Cerebellar cortex (tissue), 1 donor: ENCODE measurements at regions not wholly inside any gene's neighbourhood (a gene's known extent, or its start where the extent isn't known, plus 50 kb on each side); places are given as distances from the start of the nearest gene placed in this dataset.
A peak's percentile ranks its signal among the peaks of the same experiment; 100 is the strongest.
"Not testable (repeated sequence)": the region's sequence is repeated elsewhere in the genome, so short reads cannot be mapped to it uniquely, and the experiment has no call there.

Experiments
- DNase-seq: peaks from one replicate; pipeline ENCODE4 v3.0.0-alpha.2; 2015; ENCODE audit warnings: low spot score

DNA sequence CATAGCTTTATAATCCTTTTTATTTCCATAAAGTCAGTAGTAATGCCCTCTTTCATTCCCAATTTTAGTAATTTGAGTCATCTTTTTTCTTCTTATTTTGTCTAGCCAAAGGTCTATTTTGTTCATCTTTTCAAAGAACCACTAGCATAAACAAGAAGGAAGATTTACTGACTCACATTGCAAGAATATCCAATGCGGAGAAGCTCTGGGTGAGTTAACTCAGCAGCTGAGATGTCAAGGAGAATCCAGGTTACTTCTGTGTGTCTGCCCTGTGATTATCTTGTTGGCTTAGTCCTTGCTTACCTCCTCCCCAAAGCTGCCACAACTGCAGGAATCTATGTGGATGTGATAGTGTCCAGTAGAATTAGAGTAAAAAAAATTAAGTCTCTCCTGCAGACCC lies 311.4 kb upstream of the NCKAP5 start:
- DNase-seq, result no peak

DNA sequence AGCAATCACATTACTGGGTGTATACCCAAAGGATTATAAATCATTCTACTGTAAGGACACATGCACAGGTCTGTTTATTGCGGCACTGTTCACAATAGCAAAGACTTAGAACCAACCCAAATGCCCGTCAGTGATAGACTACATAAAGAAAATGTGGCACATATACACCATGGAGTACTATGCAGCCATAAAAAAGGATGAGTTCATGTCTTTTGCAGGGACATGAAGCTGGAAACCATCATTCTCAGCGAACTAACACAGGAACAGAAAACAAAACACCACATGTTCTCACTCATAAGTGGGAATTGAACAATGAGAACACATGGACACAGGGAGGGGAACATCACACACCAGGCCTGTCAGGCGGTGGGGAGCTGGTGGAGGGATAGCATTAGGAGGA lies 313.9 kb upstream of the NCKAP5 start:
- not testable (repeated sequence) for DNase-seq

DNA sequence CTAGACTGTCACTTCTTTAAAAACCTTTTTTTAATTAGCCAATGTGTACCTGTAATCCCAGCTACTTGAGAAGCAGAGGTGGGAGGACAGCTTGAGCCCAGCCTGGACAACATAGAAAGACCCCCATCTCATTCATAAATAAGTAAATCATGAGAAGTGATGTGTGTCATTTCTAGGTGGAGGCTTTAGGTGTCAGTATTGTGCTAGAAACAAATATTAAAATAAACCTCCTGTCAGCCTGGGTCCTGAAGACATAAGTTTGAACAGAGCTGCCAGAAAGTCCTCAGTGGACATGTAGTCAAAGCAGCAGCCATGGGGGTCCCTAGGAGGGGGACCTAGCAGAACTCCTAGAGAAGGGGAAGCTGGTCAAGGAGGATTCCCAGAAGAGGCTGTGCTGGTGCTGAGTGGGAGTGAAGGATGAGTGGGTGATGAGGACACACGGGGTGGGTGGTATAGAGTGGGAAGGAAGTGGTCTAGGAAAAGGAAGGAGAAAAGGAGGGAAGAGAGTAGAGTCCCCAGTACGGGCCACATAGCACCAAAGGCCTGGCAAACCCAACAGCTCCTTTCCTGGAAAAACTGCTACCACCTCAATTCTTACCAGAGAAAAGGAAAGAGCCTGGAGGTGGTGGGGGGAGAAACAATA lies 316.6 kb upstream of the NCKAP5 start:
- DNase-seq, result peak; percentile 26

DNA sequence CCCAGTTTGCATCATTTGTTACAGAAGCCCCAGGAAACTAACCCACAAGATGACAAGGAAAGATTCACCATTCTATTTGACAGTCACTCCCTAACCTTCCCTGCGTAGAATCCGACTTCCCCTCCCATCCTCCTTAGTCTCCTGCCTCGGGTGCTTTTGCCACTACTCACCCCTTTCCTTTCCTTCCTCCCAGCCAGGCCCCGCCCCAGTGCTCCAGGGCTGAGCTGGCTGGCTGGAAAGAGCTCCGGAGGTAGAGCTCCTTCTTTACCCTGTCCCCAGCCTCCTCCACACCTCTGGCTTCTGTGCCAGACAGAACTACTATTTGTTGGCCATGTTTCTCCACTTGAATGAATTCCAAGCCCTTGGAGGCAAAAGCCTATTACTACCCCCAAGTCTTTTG lies 317.6 kb upstream of the NCKAP5 start:
- DNase-seq, result no peak

DNA sequence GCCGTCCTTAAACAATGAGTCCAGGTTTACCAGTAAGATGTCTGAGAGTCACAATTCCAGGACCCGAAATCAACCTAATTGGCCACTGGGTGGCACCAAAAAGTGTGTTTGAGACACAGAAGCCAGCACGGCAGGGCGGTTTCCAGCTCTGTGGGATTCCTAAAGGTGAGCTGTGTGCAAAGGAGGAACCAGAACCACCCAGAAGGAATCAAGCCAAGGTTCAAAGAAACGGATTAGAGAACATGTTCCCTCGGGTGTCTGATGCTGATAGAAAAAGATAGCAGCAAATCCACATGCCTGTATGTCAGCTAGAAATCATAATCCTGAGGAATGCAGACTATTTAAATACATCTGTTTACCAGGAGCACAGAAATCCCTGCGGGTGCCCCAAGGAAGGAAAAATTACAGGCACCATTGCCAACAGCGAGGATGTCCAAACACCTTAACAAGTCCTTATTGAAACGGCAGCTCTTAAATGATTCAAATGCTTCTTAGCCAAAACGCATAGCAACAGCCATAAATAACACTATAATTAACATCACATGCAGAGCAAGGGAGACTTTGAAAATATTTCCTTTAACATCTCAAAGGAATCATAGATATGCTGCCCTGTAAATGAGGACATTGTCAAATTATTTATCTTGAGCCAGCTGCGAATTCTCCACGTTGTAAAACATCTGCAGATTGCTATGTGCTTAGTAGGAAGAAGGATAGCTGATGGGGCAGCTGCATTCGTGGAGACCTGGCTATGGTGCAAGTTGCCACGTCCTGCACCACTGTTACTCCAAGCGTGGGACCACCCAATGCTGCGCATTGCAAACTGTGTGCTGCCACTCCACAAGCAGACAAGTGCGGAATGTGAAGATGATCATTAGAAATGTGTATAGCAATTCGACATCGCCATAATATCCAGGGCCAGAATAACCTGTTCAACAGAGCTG lies 318.7 kb upstream of the NCKAP5 start:
- DNase-seq, result peak; percentile 96

DNA sequence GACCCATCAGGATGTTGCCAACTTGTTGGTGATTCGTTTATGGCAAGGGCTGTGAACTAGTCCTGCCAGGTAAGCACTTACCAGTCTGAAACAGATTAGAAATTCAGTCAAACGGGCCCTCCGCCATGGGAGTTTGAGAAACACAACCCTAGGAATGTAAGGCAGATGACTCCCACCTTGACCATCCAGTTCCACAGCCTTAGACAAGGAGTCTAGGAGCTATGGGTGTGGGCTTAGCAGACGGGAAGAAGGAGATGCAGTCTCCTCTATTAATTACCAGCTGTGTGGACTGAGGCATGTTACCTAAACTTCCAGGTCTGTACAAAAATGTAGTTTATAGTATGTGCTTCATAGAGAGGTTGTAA lies 319.4 kb upstream of the NCKAP5 start:
- DNase-seq, result peak; percentile 6

- DNase-seq, result no peak
Measured at GRCh38 chr2:133888107-133888506, 319.8 kb upstream of the NCKAP5 start.

DNA sequence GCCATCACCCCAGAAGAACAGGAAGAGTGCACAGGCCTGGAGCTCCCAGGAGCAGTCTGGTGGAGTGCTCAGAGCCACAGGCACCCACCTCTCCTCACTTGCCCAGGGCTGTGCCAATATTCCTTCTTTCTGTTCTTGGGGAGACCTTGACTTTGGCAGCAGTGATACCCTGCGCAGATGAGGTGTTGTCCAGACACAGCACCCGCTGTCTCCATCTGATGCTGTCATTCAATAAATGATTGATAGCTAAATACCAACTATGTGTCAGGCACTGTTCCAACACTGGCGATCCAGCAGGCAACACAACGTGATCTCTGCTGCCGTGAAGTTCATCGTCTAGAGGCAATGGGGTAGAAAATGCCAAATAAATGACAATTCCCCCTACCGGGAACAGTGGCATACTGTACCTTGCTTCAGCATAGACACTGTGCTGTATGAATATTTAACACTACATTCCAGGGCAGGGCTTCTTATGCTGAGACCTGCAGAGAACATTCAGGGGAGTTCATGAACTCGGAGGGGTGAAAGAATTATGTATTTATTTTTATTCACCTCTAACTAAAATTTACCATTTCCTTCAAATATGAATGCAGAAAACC lies 320.5 kb upstream of the NCKAP5 start:
- DNase-seq, result no peak

GRCh38 chr2:133892352-133892913 lies 324.2 kb upstream of the NCKAP5 start:
- no peak for DNase-seq

DNA sequence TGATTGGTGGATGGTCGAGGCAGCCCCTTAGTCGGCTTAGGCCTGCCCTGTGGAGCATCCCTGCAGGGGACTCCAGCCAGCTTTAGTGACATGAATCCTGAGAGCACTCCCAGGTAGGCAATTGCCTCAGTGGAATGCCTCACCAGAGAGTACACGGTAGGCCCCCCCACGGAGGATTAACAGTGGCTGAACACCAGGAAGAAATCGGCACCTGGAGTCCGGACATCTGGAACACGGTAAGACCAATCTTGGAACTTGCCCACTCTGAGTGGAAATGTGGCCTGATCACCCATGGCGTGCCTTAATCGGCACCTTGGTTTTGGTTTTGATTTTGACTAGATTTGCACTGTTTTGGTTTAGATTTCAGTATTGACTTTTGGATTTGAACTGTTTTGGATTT lies 326.2 kb upstream of the NCKAP5 start:
- DNase-seq, result no peak

DNA sequence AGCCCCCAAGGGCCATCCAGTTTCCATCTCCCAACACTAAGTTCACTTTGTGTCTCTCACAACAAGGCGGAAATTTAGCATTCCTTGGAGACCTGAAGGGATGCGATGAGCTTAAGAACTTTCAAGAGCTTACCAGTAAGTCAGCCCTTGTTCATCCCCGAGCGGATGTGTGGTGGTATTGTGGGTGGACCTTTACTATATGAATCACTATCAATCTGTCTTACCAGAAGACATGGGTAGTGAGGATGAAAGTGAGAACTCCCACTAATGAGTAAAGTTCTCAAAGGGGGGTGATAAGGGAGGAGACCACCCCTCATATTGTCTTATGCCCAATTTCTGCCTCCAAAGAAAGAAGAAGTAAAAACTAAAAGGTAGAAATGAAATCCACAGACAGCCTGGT lies 329.6 kb upstream of the NCKAP5 start:
- not testable (repeated sequence) for DNase-seq

GRCh38 chr2:133900909-133901308 lies 332.6 kb upstream of the NCKAP5 start:
- no peak for DNase-seq

DNA sequence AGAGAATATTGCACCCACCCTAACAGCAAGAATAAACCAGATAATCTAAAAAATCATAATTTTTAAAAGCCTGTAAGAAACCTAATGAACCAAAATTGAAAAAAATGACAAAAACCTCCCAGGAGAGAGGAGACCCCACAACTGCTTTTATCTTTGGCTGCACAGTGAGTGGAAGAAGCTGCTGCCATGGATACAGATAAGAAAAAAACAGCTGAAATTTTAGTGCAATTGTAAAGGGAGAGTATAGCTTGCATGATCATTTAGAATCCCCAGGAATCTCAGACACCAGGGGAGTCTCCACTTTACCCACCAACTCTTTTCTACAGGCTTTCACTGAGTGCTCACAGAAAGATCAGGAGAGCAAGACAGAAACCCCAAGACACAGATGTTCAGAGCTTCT lies 338.1 kb upstream of the NCKAP5 start:
- no peak for DNase-seq

- DNase-seq, result no peak
Measured at GRCh38 chr2:133906926-133907325, 338.7 kb upstream of the NCKAP5 start.

- no peak for DNase-seq
Measured at GRCh38 chr2:133908171-133908570, 339.9 kb upstream of the NCKAP5 start.

- no peak for DNase-seq
Measured at GRCh38 chr2:133918141-133918540, 335.7 kb upstream of the MGAT5 start.

DNA sequence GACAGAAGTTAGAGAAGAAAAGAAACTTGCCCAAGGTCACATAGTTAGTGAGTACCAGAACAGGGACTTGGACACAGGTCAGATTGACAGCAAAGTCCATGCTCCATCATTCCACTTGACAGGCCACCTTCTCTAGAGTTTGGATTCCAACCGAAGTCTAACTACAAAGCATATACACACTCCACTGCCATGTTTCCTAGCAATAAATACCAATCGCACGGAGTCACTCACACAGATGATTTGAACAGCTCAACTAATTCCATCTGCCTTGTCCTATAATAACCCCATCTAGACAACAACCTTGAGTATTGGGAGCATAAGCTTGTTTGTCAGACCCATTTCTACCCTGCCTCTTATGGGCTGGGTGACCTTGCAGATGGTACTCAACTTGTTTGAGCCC lies 334.6 kb upstream of the MGAT5 start:
- no peak for DNase-seq

- no peak for DNase-seq
Measured at GRCh38 chr2:133927894-133928293, 326.0 kb upstream of the MGAT5 start.

DNA sequence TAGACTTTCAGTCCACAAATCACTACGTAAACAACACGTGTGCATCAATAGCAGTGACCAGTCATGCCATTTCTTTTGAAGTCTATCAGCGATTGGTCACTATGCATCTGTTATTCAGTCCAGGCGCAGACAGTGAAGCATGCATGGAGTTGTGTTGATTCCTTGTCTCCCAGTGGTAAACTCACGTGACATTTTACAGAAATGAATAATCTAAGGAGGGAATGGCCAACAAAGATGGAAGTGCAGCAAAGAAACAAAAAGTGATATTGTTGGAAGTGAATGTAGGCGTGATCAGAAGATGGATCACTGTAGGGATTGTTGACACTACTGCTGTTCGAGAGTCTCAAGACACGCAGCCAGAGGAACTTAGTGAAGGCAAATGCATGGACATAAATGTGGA lies 317.8 kb upstream of the MGAT5 start:
- DNase-seq, result no peak

DNA sequence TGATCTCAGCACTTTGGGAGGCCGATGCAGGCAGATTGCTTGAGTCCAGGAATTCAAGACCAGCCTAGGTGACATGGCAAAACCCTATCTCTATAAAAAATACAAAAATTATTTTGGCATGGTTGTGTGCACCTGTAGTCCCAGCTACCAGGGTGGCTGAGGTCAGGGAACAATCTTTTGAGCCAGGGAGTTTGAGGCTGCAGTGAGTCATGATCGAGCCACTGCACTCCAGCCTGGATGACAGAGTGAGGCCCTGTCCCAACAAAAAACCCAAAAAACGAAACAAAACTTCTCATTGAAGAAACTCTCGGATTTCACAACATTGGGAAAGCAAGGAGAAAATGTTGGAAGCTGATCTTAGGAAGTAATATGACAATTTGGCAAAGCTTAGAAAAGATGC lies 317.3 kb upstream of the MGAT5 start:
- DNase-seq, result no peak

DNA sequence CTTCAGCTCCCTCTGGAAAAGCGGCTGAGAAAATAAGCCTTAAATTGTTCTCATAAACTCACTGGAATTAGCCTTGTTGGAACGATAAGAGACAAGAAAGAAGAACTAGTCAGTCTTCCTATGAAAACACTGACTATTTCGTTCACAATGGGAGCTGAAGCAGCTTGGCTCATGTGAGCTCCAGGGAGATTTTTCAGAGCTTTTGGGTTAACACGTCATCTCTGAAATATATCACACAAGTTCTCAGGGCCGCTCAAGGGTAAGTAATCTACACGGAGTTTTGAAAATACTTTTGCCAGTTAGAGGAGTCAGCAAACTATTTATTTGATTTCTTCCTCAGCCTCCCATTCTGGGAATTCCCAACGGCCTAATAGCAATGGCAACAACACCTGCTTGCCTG lies 316.2 kb upstream of the MGAT5 start:
- no peak for DNase-seq

DNA sequence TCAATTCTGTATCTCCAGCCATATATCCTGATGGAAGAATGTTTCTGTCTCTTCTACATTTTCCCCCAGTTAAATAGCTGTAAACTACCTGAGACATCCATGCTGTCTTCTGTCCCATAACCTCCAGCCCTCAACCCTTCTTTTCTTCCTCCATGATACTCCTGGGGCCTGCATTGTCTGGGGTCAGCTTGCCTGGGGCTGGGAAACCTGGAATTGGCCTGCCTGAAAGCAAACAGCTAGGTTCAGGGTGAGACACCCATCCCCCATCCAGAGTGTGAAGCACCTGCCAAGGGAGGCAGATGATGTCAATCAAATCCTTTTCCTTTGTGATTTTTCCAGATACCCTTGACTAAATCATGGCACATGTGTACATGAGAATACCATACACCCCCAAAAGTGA lies 313.7 kb upstream of the MGAT5 start:
- DNase-seq, result no peak

DNA sequence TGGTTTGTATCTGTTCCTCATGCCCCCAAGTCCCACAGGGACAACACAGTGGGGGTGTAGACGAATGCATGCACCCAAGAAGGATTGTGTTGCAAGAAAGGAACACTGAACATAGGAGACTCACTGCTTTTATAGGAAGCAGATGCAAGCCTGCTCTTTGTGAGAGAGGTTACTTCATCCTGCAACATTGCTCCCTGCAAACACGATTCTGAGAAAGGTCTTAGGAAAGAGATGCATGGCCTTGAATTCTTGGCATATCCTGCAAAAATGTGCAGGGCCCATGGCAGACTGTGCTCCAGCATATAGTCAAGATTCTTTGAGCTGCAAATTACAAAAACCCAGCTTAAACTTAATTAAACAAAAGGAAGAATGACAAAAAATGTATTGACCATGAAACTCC lies 312.2 kb upstream of the MGAT5 start:
- no peak for DNase-seq
